ENCODE measurements at regions not wholly inside any gene's neighbourhood (a gene's known extent, or its start where the extent isn't known, plus 50 kb on each side); places are given as distances from the start of the nearest gene placed in this dataset.

DNA sequence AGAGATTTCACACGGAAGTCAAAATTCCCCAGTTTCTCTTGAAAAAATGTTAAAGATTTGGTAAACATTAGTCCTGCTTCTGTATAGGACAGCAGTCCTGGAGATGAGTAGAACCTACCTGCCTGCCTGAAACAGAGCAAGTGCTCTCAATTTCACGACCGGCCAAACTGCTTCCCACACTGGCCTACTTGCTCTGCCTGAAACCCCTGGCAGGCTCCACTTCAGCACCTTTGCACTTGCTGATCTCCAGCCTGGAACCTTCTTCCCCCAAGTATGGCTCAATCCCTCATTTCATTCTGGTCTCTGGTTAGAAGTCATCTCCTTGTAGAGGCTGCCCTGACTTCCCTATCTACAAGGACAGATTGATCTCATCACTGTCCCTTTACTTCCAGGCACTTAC, 271.4 kb downstream of the DLEU7 start:
- TF ChIP-seq, protein P1, sequence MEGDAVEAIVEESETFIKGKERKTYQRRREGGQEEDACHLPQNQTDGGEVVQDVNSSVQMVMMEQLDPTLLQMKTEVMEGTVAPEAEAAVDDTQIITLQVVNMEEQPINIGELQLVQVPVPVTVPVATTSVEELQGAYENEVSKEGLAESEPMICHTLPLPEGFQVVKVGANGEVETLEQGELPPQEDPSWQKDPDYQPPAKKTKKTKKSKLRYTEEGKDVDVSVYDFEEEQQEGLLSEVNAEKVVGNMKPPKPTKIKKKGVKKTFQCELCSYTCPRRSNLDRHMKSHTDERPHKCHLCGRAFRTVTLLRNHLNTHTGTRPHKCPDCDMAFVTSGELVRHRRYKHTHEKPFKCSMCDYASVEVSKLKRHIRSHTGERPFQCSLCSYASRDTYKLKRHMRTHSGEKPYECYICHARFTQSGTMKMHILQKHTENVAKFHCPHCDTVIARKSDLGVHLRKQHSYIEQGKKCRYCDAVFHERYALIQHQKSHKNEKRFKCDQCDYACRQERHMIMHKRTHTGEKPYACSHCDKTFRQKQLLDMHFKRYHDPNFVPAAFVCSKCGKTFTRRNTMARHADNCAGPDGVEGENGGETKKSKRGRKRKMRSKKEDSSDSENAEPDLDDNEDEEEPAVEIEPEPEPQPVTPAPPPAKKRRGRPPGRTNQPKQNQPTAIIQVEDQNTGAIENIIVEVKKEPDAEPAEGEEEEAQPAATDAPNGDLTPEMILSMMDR (IDR thresholded peaks at IDR 0.05): no peak
- TF ChIP-seq EP300 (IDR thresholded peaks at IDR 0.05) (no peak), POLR2A (IDR thresholded peaks at IDR 0.05) (no peak)

Data from ovary (tissue), 3 donors.